Lower leg skin (tissue), 4 donors: ENCODE measurements at regions not wholly inside any gene's neighbourhood (a gene's known extent, or its start where the extent isn't known, plus 50 kb on each side); places are given as distances from the start of the nearest gene placed in this dataset.

Experiments used
- DNase-seq, 2 donors: peaks; one replicate each; pipeline ENCODE4 v3.0.0-alpha.2; 2019; ENCODE audit warnings: low spot score in 2 of 2
- H3K4me3 ChIP-seq: fragments of 200-600 bp; sonication (generic); 2 replicates; pipeline ENCODE4 v1.5.1; 2017; ENCODE audit warnings: mild to moderate bottlenecking, low read depth; ENCODE audit not compliant: poor library complexity, severe bottlenecking
- CTCF ChIP-seq, 3 donors: fragments of 450-650 bp; IDR thresholded peaks; one replicate each; pipeline ENCODE4 v1.5.1; 2016; ENCODE audit warnings: antibody characterized with exemption in 3 of 3, mild to moderate bottlenecking in 3 of 3, moderate library complexity in 2 of 3
- POLR2A ChIP-seq, 2 donors: fragments of 450-650 bp; IDR thresholded peaks; one replicate each; pipeline ENCODE4 v1.6.1; 2016 to 2017; ENCODE audit warnings: antibody characterized with exemption in 2 of 2, mild to moderate bottlenecking in 1 of 2, moderate library complexity in 1 of 2
- WGBS, 2 donors: methylation state at CpG; one replicate each; pipeline ENCODE4 v1.1.5; 2018; 5-methylcytosine and 5-hydroxymethylcytosine counted together
- intact Hi-C: fragments of 100-400 bp; cut with DNase I; formaldehyde crosslinking; loops from one replicate; pipeline ENCODE4 v1.15.0; 2023; ENCODE audit warnings: low total_unique reads

GRCh38 chr14:96617635-96618034 is 115.5 kb downstream of the PAPOLA start:
- intact Hi-C loops: no loop called here
- WGBS, 2 donors: 73 to 75% methylated on average over 4 of the region's 4 CpGs
- no peak for DNase-seq
- H3K4me3 ChIP-seq: no peak overlapping the region
- no peak for TF ChIP-seq POLR2A (IDR thresholded peaks at IDR 0.05)
- no peak for TF ChIP-seq CTCF (IDR thresholded peaks at IDR 0.05)

GRCh38 chr14:96622926-96623325 is 120.7 kb downstream of the PAPOLA start:
- WGBS, 2 donors: 88 to 93% methylated on average over 8 of the region's 8 CpGs
- intact Hi-C loops: no loop called here
- TF ChIP-seq CTCF (IDR thresholded peaks at IDR 0.05) (no peak), POLR2A (IDR thresholded peaks at IDR 0.05) (no peak)
- peak in 1 of 2 donors; percentile 40 for DNase-seq
- H3K4me3 ChIP-seq: no peak overlapping the region

GRCh38 chr14:96623676-96624484 is 121.7 kb downstream of the PAPOLA start:
- TF ChIP-seq POLR2A (IDR thresholded peaks at IDR 0.05) (no peak), CTCF (IDR thresholded peaks at IDR 0.05) (no peak)
- peak in 1 of 2 donors; percentile 78 for DNase-seq
- no peak overlapping the region for H3K4me3 ChIP-seq
- intact Hi-C loops: no loop called here
- 86% methylated on average over 34 of the region's 34 CpGs for WGBS, 2 donors

- intact Hi-C loops: no loop called here
- no peak for TF ChIP-seq POLR2A (IDR thresholded peaks at IDR 0.05)
- no peak for TF ChIP-seq CTCF (IDR thresholded peaks at IDR 0.05)
- peak in 1 of 2 donors; percentile 74 for DNase-seq
- no peak overlapping the region for H3K4me3 ChIP-seq
- WGBS, 2 donors: 35 to 51% methylated on average over 19 to 33 of the region's 37 CpGs
These were observed 122.7 kb downstream of the PAPOLA start for GRCh38 chr14:96624661-96625425.

- 58 to 60% methylated on average over 22 of the region's 22 CpGs for WGBS, 2 donors
- TF ChIP-seq CTCF (IDR thresholded peaks at IDR 0.05) (no peak), POLR2A (IDR thresholded peaks at IDR 0.05) (no peak)
- intact Hi-C loops: no loop called here
- H3K4me3 ChIP-seq: no peak overlapping the region
- peak in 1 of 2 donors; percentile 68 for DNase-seq
These were observed 123.3 kb downstream of the PAPOLA start for GRCh38 chr14:96625426-96625985.
